ENCODE measurements at regions not wholly inside any gene's neighbourhood (a gene's known extent, or its start where the extent isn't known, plus 50 kb on each side); places are given as distances from the start of the nearest gene placed in this dataset.
A peak's percentile ranks its signal among the peaks of the same experiment; 100 is the strongest.
"Not testable (repeated sequence)": the region's sequence is repeated elsewhere in the genome, so short reads cannot be mapped to it uniquely, and the experiment has no call there.

GRCh38 chr2:175755169-175755568, 246.9 kb downstream of the LNPK start:
- no peak for DNase-seq

- DNase-seq = no peak
Measured at GRCh38 chr2:175750195-175750594, 251.9 kb downstream of the LNPK start.

- no peak for DNase-seq
Measured at GRCh38 chr2:175745911-175746310, 256.2 kb downstream of the LNPK start.

GRCh38 chr2:175744000-175744399, 258.1 kb downstream of the LNPK start:
- DNase-seq = no peak

GRCh38 chr2:175743011-175743410, 259.1 kb downstream of the LNPK start:
- DNase-seq = no peak

- no peak for DNase-seq
Measured at GRCh38 chr2:175742367-175742766, 259.7 kb downstream of the LNPK start.

GRCh38 chr2:175741164-175741563, 260.9 kb downstream of the LNPK start:
- no peak for DNase-seq

GRCh38 chr2:175737722-175738361, 264.2 kb downstream of the LNPK start:
- DNase-seq = no peak

- DNase-seq = no peak
Measured at GRCh38 chr2:175734686-175735085, 267.4 kb downstream of the LNPK start.

- DNase-seq = no peak
Measured at GRCh38 chr2:175732531-175732930, 269.5 kb downstream of the LNPK start.

GRCh38 chr2:175730050-175730449, 272.0 kb downstream of the LNPK start:
- DNase-seq = no peak

- no peak for DNase-seq
Measured at GRCh38 chr2:175729049-175729706, 272.9 kb downstream of the LNPK start.

GRCh38 chr2:175728032-175728431, 274.0 kb downstream of the LNPK start:
- no peak for DNase-seq

- no peak for DNase-seq
Measured at GRCh38 chr2:175726223-175726622, 275.8 kb downstream of the LNPK start.

- DNase-seq = no peak
Measured at GRCh38 chr2:175709248-175709647, 292.8 kb downstream of the LNPK start.

GRCh38 chr2:175707322-175707721, 294.7 kb downstream of the LNPK start:
- DNase-seq = no peak

- not testable (repeated sequence) for DNase-seq
Measured at GRCh38 chr2:175704568-175704967, 297.5 kb downstream of the LNPK start.

GRCh38 chr2:175698061-175698460, 304.0 kb downstream of the LNPK start:
- DNase-seq = no peak

- DNase-seq = peak; percentile 54
Measured at GRCh38 chr2:175690113-175690837, 311.8 kb downstream of the LNPK start.

GRCh38 chr2:175688243-175688642, 313.8 kb downstream of the LNPK start:
- DNase-seq = no peak

GRCh38 chr2:175687465-175687864, 314.6 kb downstream of the LNPK start:
- no peak for DNase-seq

- no peak for DNase-seq
Measured at GRCh38 chr2:175686002-175686401, 316.1 kb downstream of the LNPK start.

- no peak for DNase-seq
Measured at GRCh38 chr2:175684466-175684865, 317.6 kb downstream of the LNPK start.

GRCh38 chr2:175679728-175680127, 322.3 kb downstream of the LNPK start:
- DNase-seq = no peak
